IMR-90 (cell line): ENCODE measurements at regions not wholly inside any gene's neighbourhood (a gene's known extent, or its start where the extent isn't known, plus 50 kb on each side); places are given as distances from the start of the nearest gene placed in this dataset.
A peak's percentile ranks its signal among the peaks of the same experiment; 100 is the strongest.

Experiments
- ATAC-seq: fragments of 200-7000 bp; cut with Tn5 transposase; 2 replicates; pipeline ENCODE4 v1.9.1; 2020; ENCODE audit warnings: low read depth, mild to moderate bottlenecking, moderate library complexity
- BruUV-seq: library from RNA; stranded (reverse); fragments of 400-500 nt; replicated peaks from 2 replicates; lab custom pipeline; 2021; lab: Mats Ljungman, UMichigan
- CTCF ChIA-PET: fragments of 300-600 bp; formaldehyde crosslinking; extraction: SDS; loops from one replicate; lab custom pipeline; 2021; ENCODE audit warnings: antibody characterized with exemption; lab: Yijun Ruan, JAX
- POLR2A ChIA-PET: fragments of 300-600 bp; sonication (Branson Sonifier 250); formaldehyde crosslinking; loops from one replicate; lab custom pipeline; 2022; ENCODE audit warnings: antibody characterized with exemption; ENCODE audit not compliant: unreplicated experiment; lab: Charles Lee
- DNase-seq: peaks from one replicate; pipeline ENCODE4 v3.0.0; 2013
- H2AFZ ChIP-seq: replicated peaks from 2 replicates; pipeline ENCODE3; 2013; ENCODE audit warnings: low read length, mild to moderate bottlenecking; ENCODE audit not compliant: poor library complexity
- H2AK5ac ChIP-seq: 2 replicates; pipeline ENCODE4 v1.6.1; 2013; ENCODE audit warnings: low read depth, low read length, inconsistent platforms
- H2AK9ac ChIP-seq: replicated peaks from 2 replicates; pipeline ENCODE3; 2013; ENCODE audit warnings: mild to moderate bottlenecking, low read depth, low read length, moderate library complexity; ENCODE audit not compliant: poor library complexity
- H2BK120ac ChIP-seq: 2 replicates; pipeline ENCODE4 v1.6.1; 2013; ENCODE audit warnings: low read depth, low read length, inconsistent platforms
- H2BK15ac ChIP-seq: 3 replicates; pipeline ENCODE4 v1.6.1; 2013; ENCODE audit warnings: low read depth, low read length, inconsistent platforms
- H2BK20ac ChIP-seq: 2 replicates; pipeline ENCODE4 v1.6.1; 2013; ENCODE audit warnings: low read depth, mild to moderate bottlenecking, inconsistent platforms, low read length, moderate library complexity
- H2BK5ac ChIP-seq: 2 replicates; pipeline ENCODE4 v1.6.1; 2013; ENCODE audit warnings: mild to moderate bottlenecking, low read depth, low read length, inconsistent platforms; ENCODE audit not compliant: poor library complexity, severe bottlenecking
- H3K14ac ChIP-seq: replicated peaks from 2 replicates; pipeline ENCODE4 v1.6.1; 2013; ENCODE audit warnings: low read depth, low read length, inconsistent platforms
- H3K18ac ChIP-seq: 2 replicates; pipeline ENCODE4 v1.6.1; 2013; ENCODE audit warnings: low read depth, low read length, control low read depth
- H3K23ac ChIP-seq: 2 replicates; pipeline ENCODE4 v1.6.1; 2013; ENCODE audit warnings: low read depth, low read length, inconsistent platforms
- H3K27ac ChIP-seq: 2 replicates; pipeline ENCODE4 v1.5.1; 2013; ENCODE audit warnings: mild to moderate bottlenecking, control low read depth, low read length; ENCODE audit not compliant: insufficient read depth
- H3K27me3 ChIP-seq: 2 replicates; pipeline ENCODE4 v1.6.1; 2013; ENCODE audit warnings: low read length; ENCODE audit not compliant: control insufficient read depth, insufficient read depth
- H3K36me3 ChIP-seq: 2 replicates; pipeline ENCODE4 v1.6.1; 2013; ENCODE audit warnings: low read length, mixed read lengths; ENCODE audit not compliant: control insufficient read depth, insufficient read depth
- H3K4ac ChIP-seq: 2 replicates; pipeline ENCODE4 v1.6.1; 2013; ENCODE audit warnings: low read depth, low read length, inconsistent platforms
- H3K4me1 ChIP-seq: 2 replicates; pipeline ENCODE4 v1.6.1; 2013; ENCODE audit warnings: low read length, mixed read lengths; ENCODE audit not compliant: control insufficient read depth, insufficient read depth
- H3K4me2 ChIP-seq: 2 replicates; pipeline ENCODE4 v1.6.1; 2013; ENCODE audit warnings: low read depth, mild to moderate bottlenecking, control low read depth, low read length, moderate library complexity
- H3K4me3 ChIP-seq: 2 replicates; pipeline ENCODE4 v1.5.1; 2013; ENCODE audit warnings: low read depth, mild to moderate bottlenecking, control low read depth, low read length, moderate library complexity; ENCODE audit not compliant: insufficient read depth
- H3K56ac ChIP-seq: 2 replicates; pipeline ENCODE4 v1.6.1; 2013; ENCODE audit warnings: low read length, inconsistent platforms; ENCODE audit not compliant: insufficient read depth; ENCODE audit errors: extremely low read depth
- H3K79me1 ChIP-seq, 2 experiments: 2 replicates each; pipeline ENCODE4 v1.6.1; 2013; ENCODE audit warnings: low read length in 2 of 2, inconsistent platforms in 1 of 2, low read depth in 1 of 2
- H3K9ac ChIP-seq: 2 replicates; pipeline ENCODE4 v1.6.1; 2013; ENCODE audit warnings: low read depth, low read length, control low read depth
- H3K9me1 ChIP-seq: 2 replicates; pipeline ENCODE4 v1.6.1; 2013; ENCODE audit warnings: low read length, inconsistent platforms; ENCODE audit not compliant: insufficient read depth
- H3K9me3 ChIP-seq: 2 replicates; pipeline ENCODE4 v1.6.1; 2013; ENCODE audit warnings: low read length; ENCODE audit not compliant: control insufficient read depth, insufficient read depth
- H4K20me1 ChIP-seq: 2 replicates; pipeline ENCODE4 v1.6.1; 2013; ENCODE audit warnings: low read length, inconsistent platforms; ENCODE audit not compliant: insufficient read depth
- H4K5ac ChIP-seq: 2 replicates; pipeline ENCODE4 v1.6.1; 2013; ENCODE audit warnings: mild to moderate bottlenecking, low read depth, low read length, control low read depth
- H4K8ac ChIP-seq, 2 experiments: 2 replicates each; pipeline ENCODE4 v1.6.1; 2013; ENCODE audit warnings: low read depth in 2 of 2, low read length in 2 of 2, control low read depth in 1 of 2, inconsistent platforms in 1 of 2
- H4K91ac ChIP-seq: 2 replicates; pipeline ENCODE4 v1.6.1; 2013; ENCODE audit warnings: low read depth, low read length, inconsistent platforms; ENCODE audit not compliant: insufficient read depth
- CEBPB ChIP-seq: IDR thresholded peaks from 2 replicates; pipeline ENCODE4 v1.6.1; 2012; ENCODE audit warnings: low read depth, low read length, improper control_type of control experiment
- MAFK ChIP-seq: IDR thresholded peaks from 2 replicates; pipeline ENCODE4 v1.6.1; 2012; ENCODE audit warnings: low read depth, low read length, improper control_type of control experiment
- WGBS, 2 experiments: methylation state at CpG; one replicate each; pipeline versions ENCODE4 v1.1.5 to v1.1.7; 2013; ENCODE audit warnings: missing lambda C conversion rate in 2 of 2; ENCODE audit not compliant: insufficient read length in 1 of 2; ENCODE audit errors: extremely low coverage in 2 of 2; 5-methylcytosine and 5-hydroxymethylcytosine counted together
- dilution Hi-C: fragments of 300-500 bp; cut with HindIII; formaldehyde crosslinking; loops from one replicate; pipeline ENCODE4 v1.14.3; 2018; ENCODE audit warnings: low sequenced_read_pairs; ENCODE audit not compliant: unreplicated experiment
- in situ Hi-C: fragments of 300-500 bp; cut with MboI; formaldehyde crosslinking; loops from 3 replicates; pipeline ENCODE4 v1.14.3; 2019; ENCODE audit warnings: low sequenced_read_pairs, inconsistent platforms, mixed read lengths
- intact Hi-C: fragments of 100-400 bp; cut with micrococcal nuclease; formaldehyde crosslinking; loops from 2 replicates; pipeline ENCODE4 v1.10.0; 2022

DNA sequence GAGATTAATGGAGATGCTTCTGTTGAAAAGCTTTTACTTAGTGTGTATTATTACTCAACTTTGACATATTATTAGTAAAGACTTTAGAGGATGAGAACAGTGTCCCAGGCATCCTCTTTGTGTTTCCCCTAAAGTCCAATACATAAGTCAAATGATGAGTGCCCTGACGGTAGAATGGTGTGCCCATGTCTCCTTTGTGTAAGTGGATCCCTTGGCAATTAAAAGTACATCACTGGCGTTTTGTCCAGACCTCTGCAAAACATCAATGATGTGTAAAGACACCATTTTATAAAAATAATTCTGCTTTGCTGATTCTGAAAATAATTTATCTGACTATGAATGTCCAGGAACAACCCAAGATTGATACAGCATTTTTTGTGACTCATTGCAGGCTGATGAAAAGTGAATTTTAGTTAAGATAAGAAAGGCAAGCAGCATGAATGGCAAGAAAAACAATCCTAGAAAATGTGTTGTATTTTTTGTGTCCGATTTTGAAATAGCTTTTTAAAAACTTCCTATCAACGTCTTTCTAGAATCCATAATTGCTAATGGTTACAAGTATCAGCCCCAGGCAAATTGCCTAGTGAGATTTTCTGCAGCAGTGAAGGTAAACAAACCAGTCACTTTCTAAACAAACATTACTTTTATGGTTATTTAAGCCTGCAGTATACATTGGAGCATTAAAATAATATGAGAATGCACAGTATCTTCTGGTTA is 251.5 kb downstream of the PTPRC start:
- Histone ChIP-seq H3K9me1 (no peaks in the 10 kb centered on the region; the same call in 1 of the 2 replicates), H3K36me3 (0 out of 2 replicates have a peak, but pooled peaks cover 1% of the 10 kb centered on the region), H2BK20ac (no peak overlapping the region), H3K9me3 (no peaks in the 10 kb centered on the region), H2AFZ (no peak overlapping the region), H2BK5ac (no peak overlapping the region), H3K9ac (no peak overlapping the region), H3K18ac (peak overlapping the region; percentile 48; the same call in 1 of the 2 replicates), H2AK9ac (no peak overlapping the region), H4K8ac (no peak overlapping the region), H3K23ac (peak overlapping the region; percentile 13; the same call in 1 of the 2 replicates), H3K79me1 (peaks cover 16 to 38% of the 10 kb centered on the region in 2 experiments), H3K56ac (no peak overlapping the region), H4K20me1 (peaks cover 8% of the 10 kb centered on the region; the same call in 1 of the 2 replicates), H2BK15ac (no peak overlapping the region; the same call in 2 of the 3 replicates), H3K27me3 (no peaks in the 10 kb centered on the region), H2BK120ac (peak overlapping the region; percentile 13; the same call in 1 of the 2 replicates), H3K4me1 (peaks cover 9% of the 10 kb centered on the region; the same call in 1 of the 2 replicates), H3K14ac (no peak overlapping the region), H3K27ac (peak overlapping the region; percentile 58; the same call in 1 of the 2 replicates), H3K4me3 (no peak overlapping the region), H4K91ac (no peak overlapping the region), H3K4ac (peak overlapping the region; percentile 12; the same call in 1 of the 2 replicates), H2AK5ac (peak overlapping the region; percentile 2; the same call in 1 of the 2 replicates), H3K4me2 (peak overlapping the region; percentile 33), H4K5ac (no peak overlapping the region)
- dilution Hi-C loops (no loop called here), in situ Hi-C loops (no loop called here), intact Hi-C loops (no loop called here)
- ChIA-PET CTCF (interaction anchor here (1.5 kb wide), 1 partner anchor 223 kb away, joined by 3 read pairs; no protein-coding TSS in a partner anchor), POLR2A (interaction anchor here (0.6 kb wide), 1 partner anchor 16 kb away, joined by 3 read pairs; no protein-coding TSS in a partner anchor)
- ATAC-seq (peak; percentile 35; the same call in 1 of the 2 replicates), DNase-seq (peak; percentile 71)
- WGBS, 2 experiments: no CpG with 5 or more reads among the region's 4 CpGs
- no TSS peak for BruUV-seq
- TF ChIP-seq CEBPB (0 out of 2 replicates have a peak, but pooled peaks have one; percentile 1), MAFK (no peak)
